ENCODE measurements at regions not wholly inside any gene's neighbourhood (a gene's known extent, or its start where the extent isn't known, plus 50 kb on each side); places are given as distances from the start of the nearest gene placed in this dataset.

GRCh38 chr4:62394766-62395165 lies 1194.6 kb downstream of the ADGRL3 start:
- no peak for DNase-seq

DNA sequence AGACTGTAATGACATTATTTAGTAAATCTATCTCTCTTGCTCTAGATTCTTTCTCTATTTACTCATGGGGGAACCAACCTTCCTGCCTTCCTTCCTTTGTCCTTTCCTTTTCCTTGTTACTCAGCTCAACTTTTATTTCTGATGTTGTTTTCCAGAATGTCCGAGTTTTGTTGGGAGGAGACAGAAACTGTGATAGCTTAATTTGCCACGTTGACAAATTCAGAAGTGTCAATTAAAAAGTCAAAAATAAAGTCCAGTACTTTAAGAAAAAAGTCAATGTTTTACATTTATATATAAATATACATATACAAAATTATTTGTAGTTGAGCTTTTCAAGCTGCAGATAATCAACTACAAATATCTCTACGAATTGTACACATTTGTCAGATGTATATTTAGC lies 1187.7 kb downstream of the ADGRL3 start:
- no peak for DNase-seq

- DNase-seq = no peak
Measured at GRCh38 chr4:62377700-62378099, 1177.6 kb downstream of the ADGRL3 start.

DNA sequence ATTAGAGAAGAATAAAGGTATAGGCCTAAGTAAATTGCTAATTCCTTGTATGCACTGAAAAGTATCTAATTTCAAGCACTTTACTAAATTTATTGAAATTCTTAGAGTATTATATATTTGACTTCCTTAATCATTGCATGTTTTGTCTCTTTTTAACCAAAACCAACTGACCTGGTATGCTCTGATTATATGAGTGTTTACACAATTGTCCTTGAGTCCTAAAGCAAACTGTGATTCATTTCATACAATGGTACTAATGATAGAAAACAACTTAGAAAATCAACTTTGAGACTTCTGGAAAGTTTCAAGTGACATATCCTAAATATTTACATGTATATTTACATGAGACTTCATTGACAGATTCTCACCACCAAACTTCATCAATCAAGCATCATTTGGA lies 1177.1 kb downstream of the ADGRL3 start:
- DNase-seq = no peak

GRCh38 chr4:62366939-62367338 lies 1166.8 kb downstream of the ADGRL3 start:
- no peak for DNase-seq

- DNase-seq = no peak
Measured at GRCh38 chr4:62360156-62360545, 1160.0 kb downstream of the ADGRL3 start.

GRCh38 chr4:62359441-62360155 lies 1159.5 kb downstream of the ADGRL3 start:
- no peak for DNase-seq

DNA sequence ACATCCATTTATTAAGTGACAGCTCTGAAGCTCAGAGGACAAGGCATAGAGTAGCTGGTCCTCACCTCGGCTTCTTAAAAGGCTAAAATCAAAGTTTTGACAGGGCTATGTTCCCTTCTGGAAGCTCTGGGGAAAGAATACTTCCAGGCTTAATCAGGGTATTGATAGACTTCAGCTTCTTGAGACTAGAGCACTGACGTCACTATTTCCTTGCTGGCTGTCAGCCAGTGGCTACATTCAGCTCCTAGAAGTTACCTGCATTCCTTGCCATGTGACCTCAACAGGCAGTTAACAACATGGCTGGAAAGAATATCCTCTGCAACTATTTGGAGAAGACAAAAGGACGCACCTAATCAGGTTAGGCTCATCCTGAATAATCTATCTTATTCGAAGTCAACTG lies 1144.8 kb downstream of the ADGRL3 start:
- DNase-seq = no peak

- no peak for DNase-seq
Measured at GRCh38 chr4:62344474-62344873, 1144.3 kb downstream of the ADGRL3 start.

GRCh38 chr4:62342346-62342745 lies 1142.2 kb downstream of the ADGRL3 start:
- no peak for DNase-seq

GRCh38 chr4:62328526-62328925 lies 1128.4 kb downstream of the ADGRL3 start:
- no peak for DNase-seq

DNA sequence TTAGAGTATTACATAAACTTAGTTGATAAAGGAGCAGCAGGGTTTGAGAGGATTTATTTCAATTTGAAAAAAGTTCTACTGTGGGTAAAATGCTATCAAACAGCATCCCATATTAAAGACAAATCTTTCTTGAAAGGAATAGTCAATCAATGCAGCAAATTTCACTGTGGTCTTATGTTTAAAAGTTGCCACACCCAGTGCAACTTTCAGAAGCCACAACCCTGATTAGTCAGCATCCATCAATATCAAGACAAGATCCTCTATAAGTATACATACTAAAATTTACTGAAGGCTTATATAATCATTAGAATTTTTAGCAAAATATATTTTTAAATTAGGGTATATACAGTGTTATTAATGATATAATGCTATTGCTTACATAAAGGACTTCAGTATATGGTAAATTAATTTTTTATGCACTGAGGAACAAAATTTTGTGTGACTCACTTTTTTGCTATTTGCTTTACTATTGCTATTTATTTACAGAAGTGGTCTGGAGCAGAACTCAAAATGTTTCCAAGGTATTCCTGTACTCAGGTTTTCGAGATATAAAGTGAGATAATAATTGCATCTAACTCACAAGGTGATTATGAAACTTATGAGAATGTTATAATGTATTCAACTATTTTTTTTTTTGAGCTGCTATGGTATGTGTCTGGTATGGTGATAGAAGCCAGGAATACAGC lies 1127.6 kb downstream of the ADGRL3 start:
- DNase-seq = no peak

GRCh38 chr4:62324215-62324614 lies 1124.1 kb downstream of the ADGRL3 start:
- DNase-seq = peak in 30 of 58 donors; percentile 0 to 46 (median 8)

- no peak for DNase-seq
Measured at GRCh38 chr4:62320612-62321011, 1120.5 kb downstream of the ADGRL3 start.

GRCh38 chr4:62302710-62303109 lies 1102.6 kb downstream of the ADGRL3 start:
- DNase-seq = no peak

DNA sequence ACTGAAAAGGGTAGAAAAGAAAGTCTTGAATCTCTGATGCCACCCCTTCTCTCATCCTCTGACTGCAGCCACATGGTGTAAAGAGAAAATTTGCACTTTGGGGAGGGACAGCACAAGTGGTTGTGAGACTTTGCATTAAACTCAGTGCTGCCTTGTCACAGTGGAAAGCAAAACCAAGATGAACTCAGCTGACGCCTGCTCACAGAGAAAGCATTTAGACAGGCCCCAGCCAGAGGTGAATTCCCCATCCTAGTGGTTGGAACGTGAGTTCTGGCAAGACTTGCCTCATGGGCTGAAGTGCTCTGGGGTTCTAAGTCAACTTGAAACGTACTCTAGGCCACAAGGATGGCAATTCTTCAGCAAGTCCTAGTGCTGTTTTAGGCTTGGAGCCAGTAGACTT lies 1101.4 kb downstream of the ADGRL3 start:
- no peak for DNase-seq

- no peak for DNase-seq
Measured at GRCh38 chr4:62293551-62293950, 1093.4 kb downstream of the ADGRL3 start.

DNA sequence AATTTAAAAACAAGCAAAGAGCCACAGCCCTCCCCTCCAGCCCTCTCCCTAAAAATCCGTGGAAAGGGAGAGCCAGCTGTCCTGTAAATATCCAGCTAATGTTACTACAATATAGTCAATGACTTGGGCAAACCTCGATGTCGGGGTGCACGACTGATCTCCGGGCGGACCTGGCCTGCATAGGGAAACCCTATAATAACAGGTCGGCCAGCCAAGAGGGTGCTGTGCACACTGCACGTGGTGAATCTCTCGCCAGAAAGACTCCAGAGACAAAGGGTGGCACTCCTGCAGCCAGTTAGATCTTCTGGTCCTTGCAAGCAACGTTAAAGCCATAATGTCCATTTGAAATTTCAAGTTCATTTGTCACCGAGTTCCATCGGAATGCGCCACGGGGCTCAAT lies 1092.8 kb downstream of the ADGRL3 start:
- no peak for DNase-seq

DNA sequence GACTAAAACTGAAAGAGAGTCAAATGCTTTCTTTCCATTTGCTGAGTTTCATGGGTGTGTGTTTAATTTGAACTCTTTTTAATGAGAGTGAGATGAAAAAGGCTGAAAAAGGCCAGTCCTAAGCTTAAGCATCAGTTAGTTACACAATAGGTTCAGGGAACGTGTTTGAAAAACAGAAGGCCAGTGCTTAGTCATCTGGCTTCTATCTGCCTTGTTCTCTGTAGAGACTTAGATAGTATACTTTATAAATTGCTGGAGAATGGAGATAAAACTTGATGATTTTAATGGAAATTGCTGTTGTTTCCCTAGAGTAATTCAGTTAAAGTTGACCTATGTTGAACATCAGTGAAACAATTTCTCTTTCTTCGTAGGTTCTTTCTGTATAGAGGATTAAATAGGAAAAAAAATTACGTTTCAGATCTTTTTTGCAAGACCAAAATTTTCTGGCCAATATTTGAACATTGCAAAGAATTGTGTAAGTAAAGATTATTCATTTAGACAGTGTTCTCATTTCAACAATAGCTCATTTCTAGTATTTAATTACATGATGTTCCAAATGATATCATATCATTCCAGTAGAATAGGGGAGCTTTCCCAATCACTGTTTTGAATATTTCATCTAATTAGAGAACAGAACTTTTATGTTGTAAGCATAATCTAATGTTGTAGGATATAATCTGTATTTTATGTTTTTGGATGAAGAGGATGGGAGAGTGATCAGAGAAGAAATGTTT lies 1088.8 kb downstream of the ADGRL3 start:
- DNase-seq = no peak

DNA sequence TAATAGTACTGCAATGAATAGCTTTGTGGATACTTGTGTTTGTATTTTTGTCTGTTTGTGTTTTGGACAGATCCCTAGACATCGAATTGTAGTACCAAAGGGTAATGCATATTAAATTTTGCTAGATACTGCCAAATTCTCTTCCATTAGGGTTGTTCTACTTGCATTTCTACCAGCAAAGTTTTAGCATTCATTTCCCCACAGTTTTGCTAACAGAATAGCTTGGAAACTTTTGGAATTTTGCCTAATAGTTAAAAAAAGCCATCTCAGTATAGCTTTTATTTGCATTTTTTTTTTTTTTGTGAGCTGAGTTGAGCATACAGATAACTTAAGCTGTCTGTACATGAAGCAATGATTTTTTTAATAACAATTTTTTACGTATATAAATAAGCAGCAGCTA lies 1084.9 kb downstream of the ADGRL3 start:
- no peak for DNase-seq

GRCh38 chr4:62279689-62280088 lies 1079.6 kb downstream of the ADGRL3 start:
- DNase-seq = no peak

- DNase-seq = no peak
Measured at GRCh38 chr4:62275470-62275869, 1075.3 kb downstream of the ADGRL3 start.

DNA sequence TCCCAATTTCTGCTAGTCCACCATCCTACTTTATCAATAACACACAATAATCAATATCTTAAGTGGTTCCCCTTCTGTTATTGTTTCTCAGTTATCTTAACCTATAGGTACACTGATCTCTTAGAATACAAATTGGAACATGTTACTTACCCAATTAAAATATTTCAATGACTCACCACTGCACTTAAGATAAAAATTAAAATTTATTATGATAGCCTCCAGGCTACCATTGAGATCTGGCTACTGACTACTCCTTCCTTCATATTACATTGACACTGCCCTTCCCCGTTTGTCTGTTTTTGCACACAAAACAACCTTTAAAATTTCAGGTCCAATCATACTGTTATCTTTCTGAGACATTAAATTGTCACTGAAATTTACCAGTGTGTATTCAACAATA lies 1074.7 kb downstream of the ADGRL3 start:
- no peak for DNase-seq

Data from anterior cingulate cortex (tissue), 58 donors.